DMS 273 (cell line): ENCODE measurements at regions not wholly inside any gene's neighbourhood (a gene's known extent, or its start where the extent isn't known, plus 50 kb on each side); places are given as distances from the start of the nearest gene placed in this dataset.

Experiments used
- DNase-seq: peaks from one replicate; lab custom pipeline; 2025; ENCODE audit not compliant: unreplicated experiment; lab: John Stamatoyannopoulos, UW

- no peak for DNase-seq
Observed at GRCh38 chr17:68812876-68813584, 142.2 kb downstream of the ABCA8 start.

- no peak for DNase-seq
Observed at GRCh38 chr17:68809148-68809547, 146.0 kb downstream of the ABCA8 start.

GRCh38 chr17:68807998-68808772 lies 147.0 kb downstream of the ABCA8 start:
- peak; percentile 34 for DNase-seq

- DNase-seq: no peak
Observed at GRCh38 chr17:68805609-68806008, 149.6 kb downstream of the ABCA8 start.

GRCh38 chr17:68804777-68805520 lies 150.2 kb downstream of the ABCA8 start:
- DNase-seq: no peak

GRCh38 chr17:68803164-68803929 lies 151.8 kb downstream of the ABCA8 start:
- DNase-seq: peak; percentile 10

GRCh38 chr17:68801335-68802247 lies 153.6 kb downstream of the ABCA8 start:
- no peak for DNase-seq

GRCh38 chr17:68800751-68801150 lies 154.4 kb downstream of the ABCA8 start:
- no peak for DNase-seq

GRCh38 chr17:68794636-68795434 lies 160.4 kb downstream of the ABCA8 start:
- DNase-seq: peak; percentile 57

GRCh38 chr17:68792873-68793272 lies 162.3 kb downstream of the ABCA8 start:
- no peak for DNase-seq

GRCh38 chr17:68792042-68792685 lies 163.0 kb downstream of the ABCA8 start:
- no peak for DNase-seq

- DNase-seq: no peak
Observed at GRCh38 chr17:68790931-68791330, 164.3 kb downstream of the ABCA8 start.

GRCh38 chr17:68790492-68790891 lies 164.7 kb downstream of the ABCA8 start:
- no peak for DNase-seq

- no peak for DNase-seq
Observed at GRCh38 chr17:68789203-68789962, 165.8 kb downstream of the ABCA8 start.

GRCh38 chr17:68785565-68786486 lies 169.4 kb downstream of the ABCA8 start:
- DNase-seq: peak; percentile 17

GRCh38 chr17:68784431-68784830 lies 170.8 kb downstream of the ABCA8 start:
- DNase-seq: no peak

- peak; percentile 60 for DNase-seq
Observed at GRCh38 chr17:68783861-68784260, 171.3 kb downstream of the ABCA8 start.
